HepG2 (cell line): ENCODE measurements at regions not wholly inside any gene's neighbourhood (a gene's known extent, or its start where the extent isn't known, plus 50 kb on each side); places are given as distances from the start of the nearest gene placed in this dataset.

ENCODE experiments used
- CTCF ChIP-seq: sonication (generic); formaldehyde crosslinking; IDR thresholded peaks from 2 replicates; pipeline ENCODE4 v1.5.0; 2020; ENCODE audit warnings: mild to moderate bottlenecking, missing genetic modification reagents, moderate library complexity
- KLF11 ChIP-seq: IDR thresholded peaks from 2 replicates; pipeline ENCODE4 v1.6.1; 2016; ENCODE audit warnings: missing compliant biosample characterization
- NFE2L1 ChIP-seq: sonication (generic); formaldehyde crosslinking; IDR thresholded peaks from 2 replicates; pipeline ENCODE4 v1.4.0; 2020; ENCODE audit warnings: missing genetic modification reagents, mild to moderate bottlenecking, borderline replicate concordance
- SMARCE1 ChIP-seq: fragments of 450-650 bp; IDR thresholded peaks from 2 replicates; pipeline ENCODE4 v1.6.1; 2017; ENCODE audit warnings: borderline replicate concordance
- ZMYM2 ChIP-seq: sonication (generic); formaldehyde crosslinking; IDR thresholded peaks from 2 replicates; pipeline ENCODE4 v1.8.0; 2022; ENCODE audit warnings: mild to moderate bottlenecking, missing genetic modification reagents

GRCh38 chr3:184479426-184480126, 82.0 kb upstream of the EPHB3 start:
- TF ChIP-seq CTCF (CRISPR knock-in tag): no peak
- no peak for TF ChIP-seq KLF11 (CRISPR knock-in tag)
- no peak for TF ChIP-seq ZMYM2 (CRISPR knock-in tag)
- no peak for TF ChIP-seq SMARCE1
- TF ChIP-seq NFE2L1 (CRISPR knock-in tag): no peak
